ENCODE measurements at regions not wholly inside any gene's neighbourhood (a gene's known extent, or its start where the extent isn't known, plus 50 kb on each side); places are given as distances from the start of the nearest gene placed in this dataset.

DNA sequence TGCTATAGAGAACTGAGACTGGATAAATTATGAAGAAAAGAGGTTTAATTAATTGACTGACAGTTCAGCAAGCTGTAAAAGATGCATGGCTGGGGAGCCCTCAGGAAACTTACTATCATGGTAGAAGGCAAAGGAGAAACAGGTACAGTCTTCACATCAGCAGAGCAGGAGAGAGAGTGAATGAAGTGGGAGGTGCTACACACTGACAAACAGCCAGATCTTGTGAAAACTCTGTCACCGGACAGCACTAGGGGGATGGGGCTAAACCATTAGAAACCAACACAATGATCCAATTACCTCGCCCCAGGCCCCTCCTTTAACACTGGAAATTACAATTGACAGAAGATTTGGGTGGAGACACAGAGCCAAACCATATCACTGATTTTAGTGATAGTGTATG lies 682.4 kb downstream of the SLC16A7 start:
- TF ChIP-seq, protein P1, sequence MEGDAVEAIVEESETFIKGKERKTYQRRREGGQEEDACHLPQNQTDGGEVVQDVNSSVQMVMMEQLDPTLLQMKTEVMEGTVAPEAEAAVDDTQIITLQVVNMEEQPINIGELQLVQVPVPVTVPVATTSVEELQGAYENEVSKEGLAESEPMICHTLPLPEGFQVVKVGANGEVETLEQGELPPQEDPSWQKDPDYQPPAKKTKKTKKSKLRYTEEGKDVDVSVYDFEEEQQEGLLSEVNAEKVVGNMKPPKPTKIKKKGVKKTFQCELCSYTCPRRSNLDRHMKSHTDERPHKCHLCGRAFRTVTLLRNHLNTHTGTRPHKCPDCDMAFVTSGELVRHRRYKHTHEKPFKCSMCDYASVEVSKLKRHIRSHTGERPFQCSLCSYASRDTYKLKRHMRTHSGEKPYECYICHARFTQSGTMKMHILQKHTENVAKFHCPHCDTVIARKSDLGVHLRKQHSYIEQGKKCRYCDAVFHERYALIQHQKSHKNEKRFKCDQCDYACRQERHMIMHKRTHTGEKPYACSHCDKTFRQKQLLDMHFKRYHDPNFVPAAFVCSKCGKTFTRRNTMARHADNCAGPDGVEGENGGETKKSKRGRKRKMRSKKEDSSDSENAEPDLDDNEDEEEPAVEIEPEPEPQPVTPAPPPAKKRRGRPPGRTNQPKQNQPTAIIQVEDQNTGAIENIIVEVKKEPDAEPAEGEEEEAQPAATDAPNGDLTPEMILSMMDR (IDR thresholded peaks at IDR 0.05; ENCODE audit: insufficient read depth, low read length, poor library complexity, severe bottlenecking) = no peak
- no peak for TF ChIP-seq EZH2phosphoT487 (conservative IDR thresholded peaks at IDR 0.05; ENCODE audit: low read length)
- H3K79me2 ChIP-seq (ENCODE audit: insufficient read depth, low read length) = no peaks in the 10 kb centered on the region
- H4K20me1 ChIP-seq (ENCODE audit: low read depth, low read length) = no peaks in the 10 kb centered on the region

DNA sequence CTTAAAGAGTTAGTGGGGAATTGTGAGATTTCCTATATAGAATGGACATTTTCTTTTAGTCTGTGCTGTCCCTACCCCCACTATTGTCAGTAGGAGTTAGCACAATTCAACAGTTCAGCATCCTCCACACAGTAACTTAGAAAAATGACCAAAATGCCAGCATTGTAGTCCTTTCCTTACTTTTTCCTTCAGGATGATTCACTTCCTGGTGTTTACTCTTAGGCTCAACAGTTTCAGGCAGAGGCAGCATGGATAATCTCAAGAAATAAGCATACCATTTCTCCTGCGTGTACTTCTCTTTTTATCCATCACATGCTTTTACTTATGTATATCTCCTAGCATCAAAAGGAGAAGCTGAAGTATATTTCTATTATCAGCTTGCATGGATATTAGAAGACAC lies 683.4 kb downstream of the SLC16A7 start:
- H4K20me1 ChIP-seq (ENCODE audit: low read depth, low read length) = no peaks in the 10 kb centered on the region
- no peaks in the 10 kb centered on the region for H3K27me3 ChIP-seq (ENCODE audit: low read length)
- H3K36me3 ChIP-seq (ENCODE audit: low read length) = no peaks in the 10 kb centered on the region
- H3K9me2 ChIP-seq (replicated peaks; ENCODE audit: insufficient read depth, low read length) = no peaks in the 10 kb centered on the region
- H3K4me2 ChIP-seq (ENCODE audit: low read depth, low read length, poor library complexity, severe bottlenecking) = no peak overlapping the region
- no peak overlapping the region for H3K27ac ChIP-seq (ENCODE audit: low read depth, low read length)
- H3F3A ChIP-seq (ENCODE audit: insufficient read depth) = no peaks in the 10 kb centered on the region
- H3K9ac ChIP-seq (ENCODE audit: low read length) = no peak overlapping the region
- H3K79me2 ChIP-seq (ENCODE audit: insufficient read depth, low read length) = no peaks in the 10 kb centered on the region
- H3K9me3 ChIP-seq (ENCODE audit: insufficient read depth, low read length) = no peaks in the 10 kb centered on the region
- H3K4me3 ChIP-seq (ENCODE audit: insufficient read depth, low read length, poor library complexity, severe bottlenecking) = no peak overlapping the region
- no peak overlapping the region for H2AFZ ChIP-seq (ENCODE audit: low read depth, low read length, severe bottlenecking)
- no peak for TF ChIP-seq EZH2phosphoT487 (conservative IDR thresholded peaks at IDR 0.05; ENCODE audit: low read length)
- TF ChIP-seq, protein P1 (IDR thresholded peaks at IDR 0.05; ENCODE audit: insufficient read depth, low read length, poor library complexity, severe bottlenecking) = no peak

More for the DNA sequence above, 682.4 kb downstream of the SLC16A7 start:
- no peak overlapping the region for H3K4me2 ChIP-seq (ENCODE audit: low read depth, low read length, poor library complexity, severe bottlenecking)
- H3K27ac ChIP-seq (ENCODE audit: low read depth, low read length) = no peak overlapping the region
- no peaks in the 10 kb centered on the region for H3K36me3 ChIP-seq (ENCODE audit: low read length)
- no peak overlapping the region for H2AFZ ChIP-seq (ENCODE audit: low read depth, low read length, severe bottlenecking)
- no peaks in the 10 kb centered on the region for H3F3A ChIP-seq (ENCODE audit: insufficient read depth)
- H3K9ac ChIP-seq (ENCODE audit: low read length) = no peak overlapping the region
- no peak overlapping the region for H3K4me3 ChIP-seq (ENCODE audit: insufficient read depth, low read length, poor library complexity, severe bottlenecking)
- H3K27me3 ChIP-seq (ENCODE audit: low read length) = no peaks in the 10 kb centered on the region
- no peaks in the 10 kb centered on the region for H3K9me3 ChIP-seq (ENCODE audit: insufficient read depth, low read length)
- H3K9me2 ChIP-seq (replicated peaks; ENCODE audit: insufficient read depth, low read length) = no peaks in the 10 kb centered on the region

DNA sequence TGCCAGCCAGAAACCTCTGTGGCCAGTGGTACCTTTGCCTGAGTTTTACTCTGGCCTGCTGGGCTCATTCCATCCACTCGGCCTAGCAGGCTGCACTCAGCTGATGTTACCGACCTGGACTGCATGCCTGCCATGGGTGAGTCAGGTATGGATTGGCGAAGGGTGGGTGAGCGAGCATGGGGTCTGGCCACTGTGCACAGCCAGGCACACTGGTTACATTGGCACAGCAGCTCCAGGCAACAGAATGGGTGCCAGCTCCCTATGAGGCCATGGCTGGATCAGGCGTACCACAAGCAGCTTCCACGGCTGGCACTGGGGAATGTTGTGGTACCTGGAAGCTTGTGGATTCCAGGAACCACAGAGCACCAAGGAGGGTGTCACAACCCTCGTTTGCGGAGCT lies 685.7 kb downstream of the SLC16A7 start:
- H3K9ac ChIP-seq (ENCODE audit: low read length) = no peak overlapping the region
- no peaks in the 10 kb centered on the region for H3K9me2 ChIP-seq (replicated peaks; ENCODE audit: insufficient read depth, low read length)
- H3K9me3 ChIP-seq (ENCODE audit: insufficient read depth, low read length) = no peaks in the 10 kb centered on the region
- TF ChIP-seq, protein P1 (IDR thresholded peaks at IDR 0.05; ENCODE audit: insufficient read depth, low read length, poor library complexity, severe bottlenecking) = no peak
- TF ChIP-seq EZH2phosphoT487 (conservative IDR thresholded peaks at IDR 0.05; ENCODE audit: low read length) = no peak
- no peak overlapping the region for H3K4me3 ChIP-seq (ENCODE audit: insufficient read depth, low read length, poor library complexity, severe bottlenecking)
- H2AFZ ChIP-seq (ENCODE audit: low read depth, low read length, severe bottlenecking) = no peak overlapping the region
- no peaks in the 10 kb centered on the region for H3K27me3 ChIP-seq (ENCODE audit: low read length)
- H3K79me2 ChIP-seq (ENCODE audit: insufficient read depth, low read length) = no peaks in the 10 kb centered on the region
- H3K36me3 ChIP-seq (ENCODE audit: low read length) = no peaks in the 10 kb centered on the region
- H3K4me2 ChIP-seq (ENCODE audit: low read depth, low read length, poor library complexity, severe bottlenecking) = no peak overlapping the region
- no peaks in the 10 kb centered on the region for H4K20me1 ChIP-seq (ENCODE audit: low read depth, low read length)
- no peaks in the 10 kb centered on the region for H3F3A ChIP-seq (ENCODE audit: insufficient read depth)
- H3K27ac ChIP-seq (ENCODE audit: low read depth, low read length) = no peak overlapping the region
